ENCODE measurements at regions not wholly inside any gene's neighbourhood (a gene's known extent, or its start where the extent isn't known, plus 50 kb on each side); places are given as distances from the start of the nearest gene placed in this dataset.

- no peaks in the 10 kb centered on the region for H3K9me3 ChIP-seq (ENCODE audit: insufficient read depth, low read length)
- H3K4me3 ChIP-seq (ENCODE audit: insufficient read length, low read depth): no peak overlapping the region
- peaks cover 3% of the 10 kb centered on the region for H3K4me1 ChIP-seq (ENCODE audit: insufficient read depth, insufficient read length)
- peaks cover 38% of the 10 kb centered on the region for H3K36me3 ChIP-seq (ENCODE audit: insufficient read depth, insufficient read length, low read length)
- H3K27me3 ChIP-seq (ENCODE audit: insufficient read depth, insufficient read length): no peaks in the 10 kb centered on the region
- H3K9ac ChIP-seq (ENCODE audit: insufficient read length, low read depth): no peak overlapping the region
- DNase-seq (ENCODE audit: low read depth, low spot score): no peak
- TF ChIP-seq ZNF274 (IDR thresholded peaks at IDR 0.05; ENCODE audit: low read depth, low read length): no peak
- TF ChIP-seq YY1 (IDR thresholded peaks at IDR 0.05; ENCODE audit: insufficient read depth, insufficient read length): no peak
Measured at GRCh38 chr2:120847700-120848321, 112.1 kb downstream of the GLI2 start.

GRCh38 chr2:120849278-120849677 is 113.6 kb downstream of the GLI2 start:
- H3K27me3 ChIP-seq (ENCODE audit: insufficient read depth, insufficient read length): no peaks in the 10 kb centered on the region
- no peak overlapping the region for H3K9ac ChIP-seq (ENCODE audit: insufficient read length, low read depth)
- no peak for DNase-seq (ENCODE audit: low read depth, low spot score)
- no peak overlapping the region for H3K4me3 ChIP-seq (ENCODE audit: insufficient read length, low read depth)
- H3K36me3 ChIP-seq (ENCODE audit: insufficient read depth, insufficient read length, low read length): peaks cover 35% of the 10 kb centered on the region
- TF ChIP-seq ZNF274 (IDR thresholded peaks at IDR 0.05; ENCODE audit: low read depth, low read length) (no peak), SUZ12 (IDR thresholded peaks at IDR 0.05; ENCODE audit: extremely low read depth, insufficient read depth, insufficient read length) (no peak), YY1 (IDR thresholded peaks at IDR 0.05; ENCODE audit: insufficient read depth, insufficient read length) (no peak)
- peaks cover 7% of the 10 kb centered on the region for H3K4me1 ChIP-seq (ENCODE audit: insufficient read depth, insufficient read length)
- no peaks in the 10 kb centered on the region for H3K9me3 ChIP-seq (ENCODE audit: insufficient read depth, low read length)

- peaks cover 48% of the 10 kb centered on the region for H3K36me3 ChIP-seq (ENCODE audit: insufficient read depth, insufficient read length, low read length)
- H3K27me3 ChIP-seq (ENCODE audit: insufficient read depth, insufficient read length): no peaks in the 10 kb centered on the region
- H3K9ac ChIP-seq (ENCODE audit: insufficient read length, low read depth): no peak overlapping the region
- peaks cover 10% of the 10 kb centered on the region for H3K4me1 ChIP-seq (ENCODE audit: insufficient read depth, insufficient read length)
- TF ChIP-seq ZNF274 (IDR thresholded peaks at IDR 0.05; ENCODE audit: low read depth, low read length) (no peak), SUZ12 (IDR thresholded peaks at IDR 0.05; ENCODE audit: extremely low read depth, insufficient read depth, insufficient read length) (no peak), YY1 (IDR thresholded peaks at IDR 0.05; ENCODE audit: insufficient read depth, insufficient read length) (no peak)
- no peaks in the 10 kb centered on the region for H3K9me3 ChIP-seq (ENCODE audit: insufficient read depth, low read length)
- no peak for DNase-seq (ENCODE audit: low read depth, low spot score)
- no peak overlapping the region for H3K4me3 ChIP-seq (ENCODE audit: insufficient read length, low read depth)
Measured at GRCh38 chr2:120850551-120850950, 114.9 kb downstream of the GLI2 start.

- Histone ChIP-seq H3K36me3 (ENCODE audit: insufficient read depth, insufficient read length, low read length) (peaks cover 49% of the 10 kb centered on the region), H3K4me3 (ENCODE audit: insufficient read length, low read depth) (no peak overlapping the region), H3K27me3 (ENCODE audit: insufficient read depth, insufficient read length) (no peaks in the 10 kb centered on the region), H3K4me1 (ENCODE audit: insufficient read depth, insufficient read length) (peaks cover 13% of the 10 kb centered on the region), H3K9me3 (ENCODE audit: insufficient read depth, low read length) (no peaks in the 10 kb centered on the region), H3K9ac (ENCODE audit: insufficient read length, low read depth) (no peak overlapping the region)
- TF ChIP-seq YY1 (IDR thresholded peaks at IDR 0.05; ENCODE audit: insufficient read depth, insufficient read length) (no peak), SUZ12 (IDR thresholded peaks at IDR 0.05; ENCODE audit: extremely low read depth, insufficient read depth, insufficient read length) (no peak), ZNF274 (IDR thresholded peaks at IDR 0.05; ENCODE audit: low read depth, low read length) (no peak)
- no peak for DNase-seq (ENCODE audit: low read depth, low spot score)
Measured at GRCh38 chr2:120851116-120851773, 115.6 kb downstream of the GLI2 start.

DNA sequence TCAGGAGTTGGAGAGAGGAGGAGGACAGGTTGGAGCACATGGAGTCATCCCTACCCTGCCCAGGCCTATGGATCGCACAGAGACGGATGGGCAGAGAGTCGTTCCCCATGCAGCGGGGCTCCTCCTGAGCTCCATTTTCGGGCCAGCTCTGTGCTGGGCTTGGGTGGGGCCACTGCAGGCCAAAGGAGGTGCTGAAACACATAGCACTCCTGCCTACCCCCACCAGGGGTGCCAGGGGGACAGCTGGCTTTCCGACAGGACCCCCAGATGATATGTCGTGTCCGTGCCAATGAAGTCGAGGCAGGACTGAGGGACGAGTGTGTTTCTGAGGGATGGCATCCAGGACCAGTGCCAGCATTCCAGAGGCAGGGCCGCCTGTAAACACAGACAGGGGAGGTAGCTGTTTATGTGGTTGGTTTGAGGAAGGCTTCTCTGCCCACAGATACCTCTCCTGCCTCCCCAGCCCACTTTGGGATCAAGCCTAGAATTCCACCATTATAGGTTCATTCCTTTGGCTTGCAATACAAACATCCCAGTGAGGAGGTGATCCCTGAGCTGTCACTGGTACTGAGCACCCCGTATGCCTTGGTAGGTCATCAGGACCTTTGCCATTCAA is 116.6 kb downstream of the GLI2 start:
- TF ChIP-seq ZNF274 (IDR thresholded peaks at IDR 0.05; ENCODE audit: low read depth, low read length): no peak
- no peak for TF ChIP-seq YY1 (IDR thresholded peaks at IDR 0.05; ENCODE audit: insufficient read depth, insufficient read length)
- no peak for TF ChIP-seq SUZ12 (IDR thresholded peaks at IDR 0.05; ENCODE audit: extremely low read depth, insufficient read depth, insufficient read length)
- H3K4me1 ChIP-seq (ENCODE audit: insufficient read depth, insufficient read length): peaks cover 12% of the 10 kb centered on the region
- no peaks in the 10 kb centered on the region for H3K9me3 ChIP-seq (ENCODE audit: insufficient read depth, low read length)
- peaks cover 43% of the 10 kb centered on the region for H3K36me3 ChIP-seq (ENCODE audit: insufficient read depth, insufficient read length, low read length)
- H3K9ac ChIP-seq (ENCODE audit: insufficient read length, low read depth): no peak overlapping the region
- no peak overlapping the region for H3K4me3 ChIP-seq (ENCODE audit: insufficient read length, low read depth)
- no peaks in the 10 kb centered on the region for H3K27me3 ChIP-seq (ENCODE audit: insufficient read depth, insufficient read length)
- DNase-seq (ENCODE audit: low read depth, low spot score): no peak

DNA sequence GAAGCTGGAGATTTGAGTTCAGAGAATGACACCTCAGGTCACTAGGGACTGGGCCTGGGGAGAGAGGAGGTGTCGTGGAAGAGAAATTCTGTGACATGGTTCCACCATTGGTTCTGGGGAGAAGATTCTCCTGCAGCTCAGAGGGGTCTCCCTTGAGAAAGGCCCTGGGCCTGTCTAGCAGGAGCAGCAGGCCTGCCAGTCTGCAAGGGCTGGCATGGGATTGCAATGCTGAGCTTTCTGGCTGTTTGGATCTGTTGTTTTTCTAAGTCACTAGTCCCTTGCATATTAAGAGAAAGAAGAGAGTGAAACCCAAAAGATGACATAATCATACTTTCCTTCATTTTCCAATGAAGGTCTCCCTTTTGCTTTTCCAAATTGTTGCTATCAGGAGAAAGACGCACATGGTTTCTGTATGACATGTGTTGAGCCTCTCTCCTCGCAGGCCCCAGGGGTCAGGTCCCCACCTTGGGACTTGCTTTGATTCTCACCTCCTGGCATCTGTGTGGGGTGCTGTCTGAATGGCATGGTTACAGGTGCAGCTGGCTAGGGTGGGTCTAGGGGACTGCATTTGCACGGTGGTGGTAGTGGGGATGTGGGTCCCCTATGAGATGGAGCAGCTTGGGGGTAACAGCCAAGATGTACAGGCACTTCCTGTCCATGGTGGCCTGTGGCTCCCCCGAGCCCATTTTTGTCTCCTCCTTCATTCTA is 117.8 kb downstream of the GLI2 start:
- peaks cover 16% of the 10 kb centered on the region for H3K4me1 ChIP-seq (ENCODE audit: insufficient read depth, insufficient read length)
- no peak for DNase-seq (ENCODE audit: low read depth, low spot score)
- no peak for TF ChIP-seq YY1 (IDR thresholded peaks at IDR 0.05; ENCODE audit: insufficient read depth, insufficient read length)
- TF ChIP-seq ZNF274 (IDR thresholded peaks at IDR 0.05; ENCODE audit: low read depth, low read length): no peak
- no peak for TF ChIP-seq SUZ12 (IDR thresholded peaks at IDR 0.05; ENCODE audit: extremely low read depth, insufficient read depth, insufficient read length)
- no peak overlapping the region for H3K4me3 ChIP-seq (ENCODE audit: insufficient read length, low read depth)
- H3K9me3 ChIP-seq (ENCODE audit: insufficient read depth, low read length): no peaks in the 10 kb centered on the region
- peaks cover 33% of the 10 kb centered on the region for H3K36me3 ChIP-seq (ENCODE audit: insufficient read depth, insufficient read length, low read length)
- no peak overlapping the region for H3K9ac ChIP-seq (ENCODE audit: insufficient read length, low read depth)
- no peaks in the 10 kb centered on the region for H3K27me3 ChIP-seq (ENCODE audit: insufficient read depth, insufficient read length)
